Mesodermal cell (in vitro differentiated cells): ENCODE measurements at regions not wholly inside any gene's neighbourhood (a gene's known extent, or its start where the extent isn't known, plus 50 kb on each side); places are given as distances from the start of the nearest gene placed in this dataset.

Source experiments
- H3K27ac ChIP-seq: 2 replicates; pipeline ENCODE4 v1.7.0; 2013; ENCODE audit warnings: mild to moderate bottlenecking, low read depth, low read length, moderate library complexity; ENCODE audit not compliant: severe bottlenecking
- H3K36me3 ChIP-seq: 2 replicates; pipeline ENCODE4 v1.7.1; 2013; ENCODE audit warnings: mild to moderate bottlenecking, low read length, moderate library complexity; ENCODE audit not compliant: control insufficient read depth, insufficient read depth
- H3K4me1 ChIP-seq: one replicate; pipeline ENCODE4 v1.7.1; 2013; ENCODE audit warnings: mild to moderate bottlenecking, low read length; ENCODE audit not compliant: insufficient read depth, control insufficient read depth, poor library complexity, severe bottlenecking
- H3K4me3 ChIP-seq: 2 replicates; pipeline ENCODE4 v1.7.0; 2013; ENCODE audit warnings: low read length, control low read depth, mild to moderate bottlenecking; ENCODE audit not compliant: insufficient read depth, poor library complexity, severe bottlenecking; ENCODE audit errors: extremely low read depth
- H3K9me3 ChIP-seq: 2 replicates; pipeline ENCODE4 v1.7.1; 2013; ENCODE audit warnings: mild to moderate bottlenecking, low read length, moderate library complexity; ENCODE audit not compliant: control insufficient read depth
- WGBS, 2 experiments: methylation state at CpG; one replicate each; pipeline ENCODE4 v1.1.5; 2013; ENCODE audit warnings: missing lambda C conversion rate in 2 of 2; ENCODE audit not compliant: insufficient coverage in 2 of 2; 5-methylcytosine and 5-hydroxymethylcytosine counted together

- Histone ChIP-seq H3K27ac (no peak overlapping the region), H3K9me3 (no peaks in the 10 kb centered on the region)
- whole genome bisulfite sequencing, 2 experiments: 62 to 71% methylated on average over 2 to 3 of the region's 4 CpGs
Measured at GRCh38 chr16:66054095-66054494, 312.4 kb upstream of the CDH5 start.

GRCh38 chr16:66052745-66053144, 313.7 kb upstream of the CDH5 start:
- no peaks in the 10 kb centered on the region for H3K9me3 ChIP-seq
- no peaks in the 10 kb centered on the region for H3K4me1 ChIP-seq
- H3K36me3 ChIP-seq: no peaks in the 10 kb centered on the region
- WGBS, 2 experiments: 86 to 100% methylated on average over 1 of the region's 2 CpGs
- H3K27ac ChIP-seq: no peak overlapping the region
- H3K4me3 ChIP-seq: no peak overlapping the region

More at GRCh38 chr16:66054095-66054494, 312.4 kb upstream of the CDH5 start:
- no peak overlapping the region for H3K4me3 ChIP-seq
- no peaks in the 10 kb centered on the region for H3K4me1 ChIP-seq
- no peaks in the 10 kb centered on the region for H3K36me3 ChIP-seq

- no CpG with 5 or more reads among the region's 2 CpGs for WGBS, 2 experiments
Measured at GRCh38 chr16:66050991-66051390, 315.5 kb upstream of the CDH5 start.

GRCh38 chr16:66049865-66050264, 316.6 kb upstream of the CDH5 start:
- Histone ChIP-seq H3K27ac (no peak overlapping the region), H3K36me3 (no peaks in the 10 kb centered on the region), H3K4me1 (no peaks in the 10 kb centered on the region), H3K4me3 (no peak overlapping the region), H3K9me3 (no peaks in the 10 kb centered on the region)
- 90 to 100% methylated on average over 2 to 3 of the region's 4 CpGs for WGBS, 2 experiments

More at GRCh38 chr16:66050991-66051390, 315.5 kb upstream of the CDH5 start:
- Histone ChIP-seq H3K9me3 (no peaks in the 10 kb centered on the region), H3K27ac (no peak overlapping the region), H3K4me3 (no peak overlapping the region), H3K36me3 (no peaks in the 10 kb centered on the region), H3K4me1 (no peaks in the 10 kb centered on the region)

- Histone ChIP-seq H3K4me1 (peaks cover 2% of the 10 kb centered on the region), H3K27ac (no peak overlapping the region), H3K4me3 (no peak overlapping the region), H3K36me3 (no peaks in the 10 kb centered on the region), H3K9me3 (no peaks in the 10 kb centered on the region)
- 88 to 92% methylated on average over 1 of the region's 1 CpG for WGBS, 2 experiments
Measured at GRCh38 chr16:66045626-66046025, 320.9 kb upstream of the CDH5 start.

- Histone ChIP-seq H3K36me3 (no peaks in the 10 kb centered on the region), H3K27ac (no peak overlapping the region), H3K9me3 (no peaks in the 10 kb centered on the region), H3K4me1 (peaks cover 5% of the 10 kb centered on the region), H3K4me3 (no peak overlapping the region)
- WGBS, 2 experiments: 73 to 100% methylated on average over 2 of the region's 2 CpGs
Measured at GRCh38 chr16:66044556-66044955, 321.9 kb upstream of the CDH5 start.

- Histone ChIP-seq H3K4me3 (no peak overlapping the region), H3K9me3 (no peaks in the 10 kb centered on the region), H3K36me3 (no peaks in the 10 kb centered on the region), H3K4me1 (peaks cover 5% of the 10 kb centered on the region), H3K27ac (no peak overlapping the region)
- 83 to 87% methylated on average over 2 to 3 of the region's 3 CpGs for WGBS, 2 experiments
Measured at GRCh38 chr16:66044089-66044488, 322.4 kb upstream of the CDH5 start.

- peaks cover 5% of the 10 kb centered on the region for H3K4me1 ChIP-seq
Measured at GRCh38 chr16:66043326-66043725, 323.2 kb upstream of the CDH5 start.

GRCh38 chr16:66042341-66042740, 324.1 kb upstream of the CDH5 start:
- H3K9me3 ChIP-seq: no peaks in the 10 kb centered on the region
- H3K4me1 ChIP-seq: peaks cover 5% of the 10 kb centered on the region
- no peak overlapping the region for H3K4me3 ChIP-seq
- 81 to 88% methylated on average over 4 to 6 of the region's 6 CpGs for WGBS, 2 experiments
- no peaks in the 10 kb centered on the region for H3K36me3 ChIP-seq
- no peak overlapping the region for H3K27ac ChIP-seq

More at GRCh38 chr16:66043326-66043725, 323.2 kb upstream of the CDH5 start:
- Histone ChIP-seq H3K36me3 (no peaks in the 10 kb centered on the region), H3K9me3 (no peaks in the 10 kb centered on the region), H3K4me3 (no peak overlapping the region), H3K27ac (no peak overlapping the region)

- 78 to 83% methylated on average over 2 to 3 of the region's 4 CpGs for WGBS, 2 experiments
- Histone ChIP-seq H3K4me1 (peaks cover 5% of the 10 kb centered on the region), H3K27ac (no peak overlapping the region), H3K9me3 (no peaks in the 10 kb centered on the region), H3K4me3 (no peak overlapping the region), H3K36me3 (no peaks in the 10 kb centered on the region)
Measured at GRCh38 chr16:66041907-66042306, 324.6 kb upstream of the CDH5 start.

- no peaks in the 10 kb centered on the region for H3K9me3 ChIP-seq
- WGBS, 2 experiments: 69 to 81% methylated on average over 3 to 4 of the region's 4 CpGs
- H3K4me1 ChIP-seq: peaks cover 10% of the 10 kb centered on the region
- H3K4me3 ChIP-seq: no peak overlapping the region
- H3K27ac ChIP-seq: no peak overlapping the region
- H3K36me3 ChIP-seq: no peaks in the 10 kb centered on the region
Measured at GRCh38 chr16:66039793-66040192, 326.7 kb upstream of the CDH5 start.
